Loucy (cell line): ENCODE measurements at regions not wholly inside any gene's neighbourhood (a gene's known extent, or its start where the extent isn't known, plus 50 kb on each side); places are given as distances from the start of the nearest gene placed in this dataset.

ENCODE experiments used
- EZH2phosphoT487 ChIP-seq: fragments of 200-600 bp; IDR thresholded peaks from 2 replicates; pipeline ENCODE4 v1.6.1; 2018; ENCODE audit warnings: antibody characterized with exemption, mild to moderate bottlenecking, moderate library complexity, borderline replicate concordance
- TF ChIP-seq, protein P1 (sequence below): fragments of 200-600 bp; sonication (generic); conservative IDR thresholded peaks from 2 replicates; pipeline ENCODE4 v1.5.1; 2014; ENCODE audit warnings: mild to moderate bottlenecking, antibody characterized with exemption, low read length

GRCh38 chr2:51448911-51449310 is 417.0 kb upstream of the NRXN1 start:
- TF ChIP-seq, protein P1, sequence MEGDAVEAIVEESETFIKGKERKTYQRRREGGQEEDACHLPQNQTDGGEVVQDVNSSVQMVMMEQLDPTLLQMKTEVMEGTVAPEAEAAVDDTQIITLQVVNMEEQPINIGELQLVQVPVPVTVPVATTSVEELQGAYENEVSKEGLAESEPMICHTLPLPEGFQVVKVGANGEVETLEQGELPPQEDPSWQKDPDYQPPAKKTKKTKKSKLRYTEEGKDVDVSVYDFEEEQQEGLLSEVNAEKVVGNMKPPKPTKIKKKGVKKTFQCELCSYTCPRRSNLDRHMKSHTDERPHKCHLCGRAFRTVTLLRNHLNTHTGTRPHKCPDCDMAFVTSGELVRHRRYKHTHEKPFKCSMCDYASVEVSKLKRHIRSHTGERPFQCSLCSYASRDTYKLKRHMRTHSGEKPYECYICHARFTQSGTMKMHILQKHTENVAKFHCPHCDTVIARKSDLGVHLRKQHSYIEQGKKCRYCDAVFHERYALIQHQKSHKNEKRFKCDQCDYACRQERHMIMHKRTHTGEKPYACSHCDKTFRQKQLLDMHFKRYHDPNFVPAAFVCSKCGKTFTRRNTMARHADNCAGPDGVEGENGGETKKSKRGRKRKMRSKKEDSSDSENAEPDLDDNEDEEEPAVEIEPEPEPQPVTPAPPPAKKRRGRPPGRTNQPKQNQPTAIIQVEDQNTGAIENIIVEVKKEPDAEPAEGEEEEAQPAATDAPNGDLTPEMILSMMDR: no peak
- TF ChIP-seq EZH2phosphoT487: no peak
